HCT116 (cell line): ENCODE measurements at regions not wholly inside any gene's neighbourhood (a gene's known extent, or its start where the extent isn't known, plus 50 kb on each side); places are given as distances from the start of the nearest gene placed in this dataset.

Source experiments
- ATAC-seq: fragments of 200-7000 bp; cut with Tn5 transposase; 2 replicates; pipeline ENCODE4 v1.9.1; 2020; ENCODE audit warnings: mild to moderate bottlenecking, moderate library complexity
- BruUV-seq: library from RNA; stranded (reverse); fragments of 400-500 nt; replicated peaks from 2 replicates; lab custom pipeline; 2021; lab: Mats Ljungman, UMichigan
- CTCF ChIA-PET: fragments of 300-600 bp; sonication (Branson Sonifier 250); formaldehyde crosslinking; loops from one replicate; lab custom pipeline; 2021; ENCODE audit warnings: antibody characterized with exemption; lab: Charles Lee
- POLR2A ChIA-PET: fragments of 300-600, 350-600 bp; sonication (Branson Sonifier 250); formaldehyde crosslinking; loops from one replicate; lab custom pipeline; 2021; ENCODE audit warnings: antibody characterized with exemption; lab: Charles Lee
- RAD21 ChIA-PET, 2 experiments: fragments of 300-600 bp; sonication (Branson Sonifier 250); formaldehyde crosslinking; loops; one replicate each; lab custom pipeline; 2023; ENCODE audit warnings: low total read pairs in 2 of 2; ENCODE audit not compliant: uncharacterized antibody in 2 of 2, unreplicated experiment in 2 of 2, low non-redundant PET in 1 of 2; lab: Charles Lee
- DNase-seq: peaks from one replicate; pipeline ENCODE4 v3.0.0-alpha.2; 2010; ENCODE audit warnings: low read depth, low spot score
- H2AFZ ChIP-seq: fragments of 200-600 bp; shearing (Covaris generic), sonication (generic); 2 replicates; pipeline ENCODE4 v1.6.1; 2017; ENCODE audit warnings: low read depth, mixed run types, mixed read lengths, antibody characterized with exemption, low read length; ENCODE audit not compliant: poor library complexity, severe bottlenecking
- H3K27ac ChIP-seq: 2 replicates; pipeline ENCODE4 v1.5.1; 2012; ENCODE audit warnings: low read depth, low read length
- H3K27me3 ChIP-seq: fragments of 200-600 bp; sonication (generic); 2 replicates; pipeline ENCODE4 v1.6.1; 2016; ENCODE audit warnings: mixed run types, low read length, mixed read lengths; ENCODE audit not compliant: insufficient read depth
- H3K36me3 ChIP-seq, 2 experiments: fragments of 200-500 bp in 1 of 2; fragments of 200-600 bp in 1 of 2; sonication (Bioruptor generic) in 1 of 2; sonication (generic) in 1 of 2; 2 replicates each; pipeline versions ENCODE4 v1.5.1 to v1.6.1; 2014 to 2016; ENCODE audit warnings: low read length in 2 of 2, inconsistent platforms in 1 of 2, mixed read lengths in 1 of 2, mixed run types in 1 of 2; ENCODE audit not compliant: insufficient read depth in 2 of 2, control insufficient read depth in 1 of 2
- H3K4me1 ChIP-seq, 2 experiments: fragments of 200-600 bp in 1 of 2; sonication (generic) in 1 of 2; 2 replicates each; pipeline versions ENCODE4 v1.5.1 to v1.6.1; 2012 to 2017; ENCODE audit warnings: low read length in 2 of 2, inconsistent platforms in 1 of 2, mild to moderate bottlenecking in 1 of 2, mixed read lengths in 1 of 2, mixed run types in 1 of 2, moderate library complexity in 1 of 2; ENCODE audit not compliant: insufficient read depth in 2 of 2, control insufficient read depth in 1 of 2
- H3K4me2 ChIP-seq: fragments of 200-600 bp; sonication (generic); 2 replicates; pipeline ENCODE4 v1.6.1; 2017; ENCODE audit warnings: mixed run types, low read length, mixed read lengths
- H3K4me3 ChIP-seq, 2 experiments: fragments of 200-600 bp in 1 of 2; sonication (generic) in 1 of 2; replicated peaks in 1 of 2; 2 replicates each; pipeline ENCODE4 v1.5.1; 2011 to 2016; ENCODE audit warnings: low read length in 2 of 2, control low read depth in 1 of 2, low read depth in 1 of 2, mild to moderate bottlenecking in 1 of 2, mixed read lengths in 1 of 2, mixed run types in 1 of 2
- H3K79me2 ChIP-seq: fragments of 200-600 bp; sonication (generic); 2 replicates; pipeline ENCODE4 v1.6.1; 2017; ENCODE audit warnings: mild to moderate bottlenecking, mixed run types, low read length, moderate library complexity, mixed read lengths; ENCODE audit not compliant: insufficient read depth
- H3K9ac ChIP-seq: fragments of 200-600 bp; sonication (generic); 2 replicates; pipeline ENCODE4 v1.6.1; 2016; ENCODE audit warnings: low read length, mixed read lengths
- H3K9me2 ChIP-seq: fragments of 200-600 bp; sonication (generic), shearing (Covaris generic); 2 replicates; pipeline ENCODE4 v1.6.1; 2017; ENCODE audit warnings: mixed run types, mild to moderate bottlenecking, moderate library complexity; ENCODE audit not compliant: insufficient read depth
- H3K9me3 ChIP-seq, 2 experiments: fragments of 200-500 bp in 1 of 2; fragments of 200-600 bp in 1 of 2; sonication (Bioruptor generic) in 1 of 2; sonication (generic) in 1 of 2; 2 replicates each; pipeline ENCODE4 v1.6.1; 2014 to 2017; ENCODE audit warnings: low read length in 2 of 2, mixed read lengths in 2 of 2, inconsistent platforms in 1 of 2, low read depth in 1 of 2, mild to moderate bottlenecking in 1 of 2, mixed run types in 1 of 2, moderate library complexity in 1 of 2; ENCODE audit not compliant: control insufficient read depth in 1 of 2, insufficient read depth in 1 of 2
- H4K20me1 ChIP-seq: fragments of 200-600 bp; sonication (generic), shearing (Covaris generic); 2 replicates; pipeline ENCODE4 v1.6.1; 2017; ENCODE audit warnings: mixed run types, mild to moderate bottlenecking, moderate library complexity; ENCODE audit not compliant: insufficient read depth
- EZH2 ChIP-seq: fragments of 200-600 bp; sonication (generic); IDR thresholded peaks from 2 replicates; pipeline ENCODE4 v1.6.1; 2017; ENCODE audit warnings: antibody characterized with exemption, mixed run types
- EZH2phosphoT487 ChIP-seq: fragments of 200-600 bp; IDR thresholded peaks from 2 replicates; pipeline ENCODE4 v1.6.1; 2018; ENCODE audit warnings: antibody characterized with exemption, borderline replicate concordance
- FOSL1 ChIP-seq: IDR thresholded peaks from 2 replicates; pipeline ENCODE4 v1.6.1; 2012; ENCODE audit warnings: low read depth
- JUND ChIP-seq: IDR thresholded peaks from 2 replicates; pipeline ENCODE4 v1.6.1; 2012
- POLR2AphosphoS5 ChIP-seq: IDR thresholded peaks from 2 replicates; pipeline ENCODE4 v1.6.1; 2011; ENCODE audit warnings: mild to moderate bottlenecking, low read depth, low read length, moderate library complexity
- RAD21 ChIP-seq: IDR thresholded peaks from 2 replicates; pipeline ENCODE4 v1.6.1; 2012; ENCODE audit warnings: low read depth, mild to moderate bottlenecking
- SP1 ChIP-seq: IDR thresholded peaks from 2 replicates; pipeline ENCODE4 v1.6.1; 2012; ENCODE audit warnings: low read depth
- SRF ChIP-seq: IDR thresholded peaks from 2 replicates; pipeline ENCODE4 v1.6.1; 2012; ENCODE audit warnings: low read depth
- ZFX ChIP-seq: fragments of 450-650 bp; IDR thresholded peaks from 2 replicates; pipeline ENCODE4 v1.6.1; 2017
- ZNF274 ChIP-seq: fragments of 200-500 bp; sonication (Bioruptor generic); IDR thresholded peaks from 2 replicates; pipeline ENCODE4 v1.6.1; 2014; ENCODE audit warnings: mild to moderate bottlenecking, low read depth, low read length, inconsistent platforms
- intact Hi-C: fragments of 100-400 bp; cut with micrococcal nuclease; formaldehyde crosslinking; loops from 2 replicates; pipeline ENCODE4 v1.10.0; 2022
- TF ChIP-seq, protein P1 (sequence below), 3 experiments: fragments of 200-600 bp in 1 of 3; sonication (generic) in 1 of 3; IDR thresholded peaks in 2 of 3; conservative IDR thresholded peaks in 1 of 3; 2 replicates each; pipeline ENCODE4 v1.5.1; 2012 to 2017; ENCODE audit warnings: low read depth in 2 of 3, low read length in 2 of 3, antibody characterized with exemption in 1 of 3, borderline replicate concordance in 1 of 3, control low read depth in 1 of 3, mild to moderate bottlenecking in 1 of 3, mixed read lengths in 1 of 3, mixed run types in 1 of 3, moderate library complexity in 1 of 3; ENCODE audit not compliant: insufficient read depth in 1 of 3
- TF ChIP-seq, protein P2 (sequence below): IDR thresholded peaks from 2 replicates; pipeline ENCODE4 v1.6.1; 2012; ENCODE audit warnings: low read depth
- TF ChIP-seq, protein P3 (sequence below): IDR thresholded peaks from 2 replicates; pipeline ENCODE4 v1.6.1; 2012

DNA sequence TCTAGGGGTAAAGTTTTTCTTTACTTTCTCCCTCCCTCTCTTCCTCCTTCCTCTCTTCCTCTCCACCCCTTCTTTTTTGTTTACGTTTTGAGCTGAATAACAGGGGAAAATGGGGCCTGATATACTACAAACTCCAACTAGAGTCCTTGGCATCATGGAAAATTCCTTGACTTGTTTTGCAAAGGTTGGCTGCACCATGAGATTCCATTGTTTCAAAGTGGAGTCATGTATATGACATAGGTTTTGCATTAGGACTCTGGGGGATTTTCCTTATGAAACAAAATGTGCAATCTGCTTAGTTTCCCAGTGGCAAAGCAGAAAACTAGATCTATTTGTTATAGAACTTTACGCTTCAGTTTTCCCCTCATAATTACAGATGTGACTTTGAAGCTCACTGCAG lies 233.5 kb upstream of the PGRMC2 start:
- Histone ChIP-seq H3K9me2 (no peaks in the 10 kb centered on the region), H3K4me3 (no peak overlapping the region), H4K20me1 (no peaks in the 10 kb centered on the region), H2AFZ (peak overlapping the region; percentile 8), H3K27ac (no peak overlapping the region), H3K27me3 (no peaks in the 10 kb centered on the region), H3K4me2 (no peak overlapping the region; the same call in 1 of the 2 replicates), H3K9me3 (no peaks in the 10 kb centered on the region), H3K4me1 (peaks cover 36 to 50% of the 10 kb centered on the region in 2 experiments), H3K36me3 (no peaks in the 10 kb centered on the region), H3K9ac (no peak overlapping the region)
- CTCF ChIA-PET, result no interaction called here
- DNase-seq (no peak), ATAC-seq (no peak)
- POLR2A ChIA-PET, result no interaction called here
- TF ChIP-seq RAD21 (no peak), JUND (no peak)
- TF ChIP-seq, protein P1, sequence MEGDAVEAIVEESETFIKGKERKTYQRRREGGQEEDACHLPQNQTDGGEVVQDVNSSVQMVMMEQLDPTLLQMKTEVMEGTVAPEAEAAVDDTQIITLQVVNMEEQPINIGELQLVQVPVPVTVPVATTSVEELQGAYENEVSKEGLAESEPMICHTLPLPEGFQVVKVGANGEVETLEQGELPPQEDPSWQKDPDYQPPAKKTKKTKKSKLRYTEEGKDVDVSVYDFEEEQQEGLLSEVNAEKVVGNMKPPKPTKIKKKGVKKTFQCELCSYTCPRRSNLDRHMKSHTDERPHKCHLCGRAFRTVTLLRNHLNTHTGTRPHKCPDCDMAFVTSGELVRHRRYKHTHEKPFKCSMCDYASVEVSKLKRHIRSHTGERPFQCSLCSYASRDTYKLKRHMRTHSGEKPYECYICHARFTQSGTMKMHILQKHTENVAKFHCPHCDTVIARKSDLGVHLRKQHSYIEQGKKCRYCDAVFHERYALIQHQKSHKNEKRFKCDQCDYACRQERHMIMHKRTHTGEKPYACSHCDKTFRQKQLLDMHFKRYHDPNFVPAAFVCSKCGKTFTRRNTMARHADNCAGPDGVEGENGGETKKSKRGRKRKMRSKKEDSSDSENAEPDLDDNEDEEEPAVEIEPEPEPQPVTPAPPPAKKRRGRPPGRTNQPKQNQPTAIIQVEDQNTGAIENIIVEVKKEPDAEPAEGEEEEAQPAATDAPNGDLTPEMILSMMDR (IDR thresholded peaks at IDR 0.05 in 2 of 3, conservative IDR thresholded peaks at IDR 0.05 in 1 of 3; ENCODE audit: borderline replicate concordance in 1 of 3, insufficient read depth in 1 of 3, low read depth in 2 of 3, low read length in 2 of 3), result no peak
- TF ChIP-seq, all 23 proteins: peak for 0
- RAD21 ChIA-PET, result no interaction called here
- BruUV-seq, result no TSS peak
- H3K79me2 ChIP-seq, result no peaks in the 10 kb centered on the region
- intact Hi-C loops, result loop anchor here (5.0 kb wide), 1 partner anchor 234 kb away; the partner anchor contains the start of gene PGRMC2

DNA sequence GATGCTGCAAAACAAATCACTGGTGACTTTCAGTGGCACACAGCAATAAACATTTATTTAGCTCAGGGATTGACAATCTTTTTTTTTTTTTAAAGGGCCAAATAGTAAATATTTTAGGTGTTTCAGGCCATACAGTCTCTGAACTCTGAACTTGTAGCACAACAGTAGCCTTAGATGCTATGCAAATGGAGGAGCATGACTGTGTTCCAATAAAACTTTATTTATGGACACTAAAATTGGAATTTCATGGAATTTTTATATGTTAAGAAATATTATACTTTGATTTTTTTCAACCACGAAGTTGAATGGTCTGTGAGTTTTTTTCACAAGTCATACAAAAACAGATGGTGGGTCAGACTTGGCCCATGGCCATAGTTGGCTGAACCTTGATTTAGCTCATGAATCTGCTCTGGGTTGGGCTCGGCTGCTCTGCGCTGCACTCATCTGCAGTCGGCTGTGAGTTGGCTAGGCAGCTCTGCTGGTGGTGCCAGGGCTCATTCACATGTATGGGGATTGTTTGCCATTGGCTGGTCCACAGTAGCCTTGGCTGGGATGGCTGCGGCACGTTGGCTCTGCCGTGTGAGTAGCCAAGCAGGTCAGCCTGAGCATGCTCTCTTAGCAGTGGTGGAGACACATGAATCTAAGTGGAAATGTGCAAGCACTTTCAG lies 231.7 kb upstream of the PGRMC2 start:
- ATAC-seq (no peak), DNase-seq (no peak)
- no peaks in the 10 kb centered on the region for H3K9me3 ChIP-seq
- RAD21 ChIA-PET, result no interaction called here
- H2AFZ ChIP-seq, result no peak overlapping the region
- no peaks in the 10 kb centered on the region for H4K20me1 ChIP-seq
- H3K4me1 ChIP-seq, result peaks cover 19 to 32% of the 10 kb centered on the region in 2 experiments
- no peaks in the 10 kb centered on the region for H3K36me3 ChIP-seq
- intact Hi-C loops, result no loop called here
- H3K9ac ChIP-seq, result no peak overlapping the region
- no peaks in the 10 kb centered on the region for H3K9me2 ChIP-seq
- BruUV-seq, result no TSS peak
- no peak overlapping the region for H3K4me2 ChIP-seq
- H3K79me2 ChIP-seq, result no peaks in the 10 kb centered on the region
- no peak overlapping the region for H3K27ac ChIP-seq
- H3K27me3 ChIP-seq, result no peaks in the 10 kb centered on the region
- POLR2A ChIA-PET, result no interaction called here
- CTCF ChIA-PET, result no interaction called here
- no peak overlapping the region for H3K4me3 ChIP-seq
- TF ChIP-seq FOSL1 (no peak), EZH2 (no peak), ZFX (no peak), ZNF274 (no peak), SP1 (no peak), POLR2AphosphoS5 (no peak), RAD21 (no peak), EZH2phosphoT487 (no peak), SRF (no peak)
- TF ChIP-seq, protein P2, sequence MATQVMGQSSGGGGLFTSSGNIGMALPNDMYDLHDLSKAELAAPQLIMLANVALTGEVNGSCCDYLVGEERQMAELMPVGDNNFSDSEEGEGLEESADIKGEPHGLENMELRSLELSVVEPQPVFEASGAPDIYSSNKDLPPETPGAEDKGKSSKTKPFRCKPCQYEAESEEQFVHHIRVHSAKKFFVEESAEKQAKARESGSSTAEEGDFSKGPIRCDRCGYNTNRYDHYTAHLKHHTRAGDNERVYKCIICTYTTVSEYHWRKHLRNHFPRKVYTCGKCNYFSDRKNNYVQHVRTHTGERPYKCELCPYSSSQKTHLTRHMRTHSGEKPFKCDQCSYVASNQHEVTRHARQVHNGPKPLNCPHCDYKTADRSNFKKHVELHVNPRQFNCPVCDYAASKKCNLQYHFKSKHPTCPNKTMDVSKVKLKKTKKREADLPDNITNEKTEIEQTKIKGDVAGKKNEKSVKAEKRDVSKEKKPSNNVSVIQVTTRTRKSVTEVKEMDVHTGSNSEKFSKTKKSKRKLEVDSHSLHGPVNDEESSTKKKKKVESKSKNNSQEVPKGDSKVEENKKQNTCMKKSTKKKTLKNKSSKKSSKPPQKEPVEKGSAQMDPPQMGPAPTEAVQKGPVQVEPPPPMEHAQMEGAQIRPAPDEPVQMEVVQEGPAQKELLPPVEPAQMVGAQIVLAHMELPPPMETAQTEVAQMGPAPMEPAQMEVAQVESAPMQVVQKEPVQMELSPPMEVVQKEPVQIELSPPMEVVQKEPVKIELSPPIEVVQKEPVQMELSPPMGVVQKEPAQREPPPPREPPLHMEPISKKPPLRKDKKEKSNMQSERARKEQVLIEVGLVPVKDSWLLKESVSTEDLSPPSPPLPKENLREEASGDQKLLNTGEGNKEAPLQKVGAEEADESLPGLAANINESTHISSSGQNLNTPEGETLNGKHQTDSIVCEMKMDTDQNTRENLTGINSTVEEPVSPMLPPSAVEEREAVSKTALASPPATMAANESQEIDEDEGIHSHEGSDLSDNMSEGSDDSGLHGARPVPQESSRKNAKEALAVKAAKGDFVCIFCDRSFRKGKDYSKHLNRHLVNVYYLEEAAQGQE, result no peak
- TF ChIP-seq, protein P3, sequence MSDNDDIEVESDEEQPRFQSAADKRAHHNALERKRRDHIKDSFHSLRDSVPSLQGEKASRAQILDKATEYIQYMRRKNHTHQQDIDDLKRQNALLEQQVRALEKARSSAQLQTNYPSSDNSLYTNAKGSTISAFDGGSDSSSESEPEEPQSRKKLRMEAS, result no peak
